ENCODE measurements at regions not wholly inside any gene's neighbourhood (a gene's known extent, or its start where the extent isn't known, plus 50 kb on each side); places are given as distances from the start of the nearest gene placed in this dataset.
A peak's percentile ranks its signal among the peaks of the same experiment; 100 is the strongest.

- TF ChIP-seq CTCF (optimal IDR thresholded peaks at IDR 0.05 in 1 of 3, IDR thresholded peaks at IDR 0.05 in 1 of 3, conservative IDR thresholded peaks at IDR 0.05 in 1 of 3; ENCODE audit: extremely low read depth in 1 of 3, insufficient read depth in 2 of 3, low read length in 3 of 3) (peak in 2 of 3 experiments; percentile 25 to 32), EZH2 (IDR thresholded peaks at IDR 0.05; ENCODE audit: low read length) (no peak)
Measured at GRCh38 chr15:62706317-62706716, 336.2 kb upstream of the TPM1 start.

Data from keratinocyte (primary cell).